Fibroblast of lung (primary cell): ENCODE measurements at regions not wholly inside any gene's neighbourhood (a gene's known extent, or its start where the extent isn't known, plus 50 kb on each side); places are given as distances from the start of the nearest gene placed in this dataset.

Source experiments
- DNase-seq, 2 donors: peaks; one replicate each; pipeline versions ENCODE4 v3.0.0 to v3.0.0-alpha.2; 2010; ENCODE audit warnings: low read depth in 2 of 2
- H2AFZ ChIP-seq: 2 replicates; pipeline ENCODE4 v1.5.1; 2012; ENCODE audit warnings: low read length, control low read depth, inconsistent platforms
- H3K27ac ChIP-seq: 2 replicates; pipeline ENCODE4 v1.5.1; 2011; ENCODE audit warnings: low read length, control low read depth; ENCODE audit not compliant: insufficient read depth
- H3K27me3 ChIP-seq: 2 replicates; pipeline ENCODE4 v1.5.1; 2011; ENCODE audit warnings: mild to moderate bottlenecking, low read length; ENCODE audit not compliant: control insufficient read depth, insufficient read depth
- H3K36me3 ChIP-seq: 2 replicates; pipeline ENCODE4 v1.5.1; 2011; ENCODE audit warnings: low read length; ENCODE audit not compliant: control insufficient read depth, insufficient read depth
- H3K4me1 ChIP-seq: 2 replicates; pipeline ENCODE4 v1.5.1; 2011; ENCODE audit warnings: low read length; ENCODE audit not compliant: control insufficient read depth, insufficient read depth; ENCODE audit errors: extremely low read depth
- H3K4me2 ChIP-seq: 2 replicates; pipeline ENCODE4 v1.5.1; 2011; ENCODE audit warnings: low read length, control low read depth; ENCODE audit not compliant: insufficient read depth; ENCODE audit errors: extremely low read depth
- H3K4me3 ChIP-seq, 4 experiments: fragments of 200-600 bp in 1 of 4; sonication (generic) in 1 of 4; replicated peaks in 1 of 4; 2 replicates each; pipeline ENCODE4 v1.5.1; 2011 to 2016; ENCODE audit warnings: low read length in 4 of 4, low read depth in 3 of 4, mild to moderate bottlenecking in 3 of 4, control low read depth in 2 of 4, inconsistent platforms in 1 of 4, mixed read lengths in 1 of 4; ENCODE audit not compliant: insufficient read depth in 1 of 4; ENCODE audit errors: control extremely low read depth in 1 of 4
- H3K79me2 ChIP-seq: 2 replicates; pipeline ENCODE4 v1.5.1; 2012; ENCODE audit warnings: mild to moderate bottlenecking, low read length, inconsistent platforms; ENCODE audit not compliant: control insufficient read depth, insufficient read depth
- H3K9ac ChIP-seq: 2 replicates; pipeline ENCODE4 v1.5.1; 2011; ENCODE audit warnings: mild to moderate bottlenecking, low read length, control low read depth; ENCODE audit not compliant: insufficient read depth
- H3K9me3 ChIP-seq: 2 replicates; pipeline ENCODE4 v1.5.1; 2012; ENCODE audit warnings: low read depth, low read length; ENCODE audit not compliant: control insufficient read depth, insufficient read depth
- H4K20me1 ChIP-seq: 2 replicates; pipeline ENCODE4 v1.5.1; 2011; ENCODE audit warnings: low read length; ENCODE audit not compliant: control insufficient read depth, insufficient read depth; ENCODE audit errors: extremely low read depth
- CTCF ChIP-seq, 2 donors: IDR thresholded peaks in 1 of 2; conservative IDR thresholded peaks in 1 of 2; 1 replicate in 1 of 2; 2 replicates in 1 of 2; pipeline ENCODE4 v1.5.1; 2011 to 2012; ENCODE audit warnings: low read length in 2 of 2, control low read depth in 1 of 2, inconsistent platforms in 1 of 2, low read depth in 1 of 2, mild to moderate bottlenecking in 1 of 2
- EZH2 ChIP-seq: IDR thresholded peaks from 2 replicates; pipeline ENCODE4 v1.5.1; 2012; ENCODE audit warnings: low read length, control low read depth, mild to moderate bottlenecking; ENCODE audit errors: missing control alignments

GRCh38 chr4:15294832-15295231, 133.0 kb upstream of the C1QTNF7 start:
- Histone ChIP-seq H3K27me3 (no peaks in the 10 kb centered on the region), H3K9me3 (no peaks in the 10 kb centered on the region), H3K79me2 (no peaks in the 10 kb centered on the region), H3K9ac (no peak overlapping the region), H2AFZ (no peak overlapping the region), H4K20me1 (no peaks in the 10 kb centered on the region), H3K4me1 (no peaks in the 10 kb centered on the region), H3K4me3 (no peak overlapping the region), H3K4me2 (no peak overlapping the region), H3K36me3 (no peaks in the 10 kb centered on the region), H3K27ac (no peak overlapping the region)
- TF ChIP-seq EZH2 (no peak), CTCF (conservative IDR thresholded peaks at IDR 0.05 in 1 of 2, IDR thresholded peaks at IDR 0.05 in 1 of 2; ENCODE audit: low read depth in 1 of 2, low read length in 2 of 2) (no peak)
- DNase-seq, result no peak

GRCh38 chr4:15295421-15296162, 132.2 kb upstream of the C1QTNF7 start:
- Histone ChIP-seq H3K36me3 (no peaks in the 10 kb centered on the region), H3K4me3 (no peak overlapping the region), H3K9ac (no peak overlapping the region), H4K20me1 (no peaks in the 10 kb centered on the region), H3K4me1 (no peaks in the 10 kb centered on the region), H3K79me2 (no peaks in the 10 kb centered on the region), H3K9me3 (no peaks in the 10 kb centered on the region), H3K27ac (no peak overlapping the region), H2AFZ (no peak overlapping the region), H3K27me3 (no peaks in the 10 kb centered on the region), H3K4me2 (no peak overlapping the region)
- DNase-seq, result no peak
- TF ChIP-seq CTCF (conservative IDR thresholded peaks at IDR 0.05 in 1 of 2, IDR thresholded peaks at IDR 0.05 in 1 of 2; ENCODE audit: low read depth in 1 of 2, low read length in 2 of 2) (no peak), EZH2 (no peak)

- no peak overlapping the region for H3K27ac ChIP-seq
- H3K36me3 ChIP-seq, result no peaks in the 10 kb centered on the region
- H3K4me3 ChIP-seq, result no peak overlapping the region
- no peak overlapping the region for H3K9ac ChIP-seq
- H3K4me2 ChIP-seq, result no peak overlapping the region
- H3K9me3 ChIP-seq, result no peaks in the 10 kb centered on the region
- no peak for DNase-seq
- no peaks in the 10 kb centered on the region for H4K20me1 ChIP-seq
- no peak overlapping the region for H2AFZ ChIP-seq
- no peak for TF ChIP-seq CTCF (conservative IDR thresholded peaks at IDR 0.05 in 1 of 2, IDR thresholded peaks at IDR 0.05 in 1 of 2; ENCODE audit: low read depth in 1 of 2, low read length in 2 of 2)
- TF ChIP-seq EZH2, result no peak
- H3K79me2 ChIP-seq, result no peaks in the 10 kb centered on the region
- H3K27me3 ChIP-seq, result no peaks in the 10 kb centered on the region
- H3K4me1 ChIP-seq, result no peaks in the 10 kb centered on the region
Observed at GRCh38 chr4:15297344-15297743, 130.5 kb upstream of the C1QTNF7 start.
